Prostate gland (tissue), 2 donors: ENCODE measurements at regions not wholly inside any gene's neighbourhood (a gene's known extent, or its start where the extent isn't known, plus 50 kb on each side); places are given as distances from the start of the nearest gene placed in this dataset.

Experiments
- POLR2A ChIP-seq: fragments of 450-650 bp; IDR thresholded peaks from one replicate; pipeline ENCODE4 v1.6.1; 2016; ENCODE audit warnings: antibody characterized with exemption, mild to moderate bottlenecking
- TF ChIP-seq, protein P1 (sequence below), 4 experiments: fragments of 200-600 bp in 2 of 4; fragments of 450-650 bp in 2 of 4; sonication (generic) in 2 of 4; IDR thresholded peaks; 1 replicate in 3 of 4; 2 replicates in 1 of 4; pipeline ENCODE4 v1.5.1; 2016 to 2019; ENCODE audit warnings: antibody characterized with exemption in 4 of 4, mild to moderate bottlenecking in 2 of 4, moderate library complexity in 2 of 4

DNA sequence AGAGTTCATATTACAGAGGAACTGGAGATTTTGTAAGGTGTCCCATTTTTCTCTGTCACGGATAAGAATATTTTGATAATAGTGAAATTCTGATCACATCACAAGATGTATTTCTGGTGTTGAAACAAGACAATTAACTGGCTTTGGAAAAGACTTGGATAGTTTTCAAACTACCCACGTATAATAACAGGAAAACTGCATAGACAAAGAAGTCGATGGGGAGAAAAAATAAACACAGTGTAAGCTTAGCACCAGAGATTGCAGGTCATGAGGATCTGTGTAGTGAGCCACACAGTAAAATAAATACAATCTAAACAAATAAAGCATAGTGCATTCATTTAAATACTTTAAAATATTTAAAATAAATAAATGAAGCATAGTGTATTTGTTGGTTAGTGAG, 452.3 kb upstream of the ADAMTS5 start:
- TF ChIP-seq, protein P1, sequence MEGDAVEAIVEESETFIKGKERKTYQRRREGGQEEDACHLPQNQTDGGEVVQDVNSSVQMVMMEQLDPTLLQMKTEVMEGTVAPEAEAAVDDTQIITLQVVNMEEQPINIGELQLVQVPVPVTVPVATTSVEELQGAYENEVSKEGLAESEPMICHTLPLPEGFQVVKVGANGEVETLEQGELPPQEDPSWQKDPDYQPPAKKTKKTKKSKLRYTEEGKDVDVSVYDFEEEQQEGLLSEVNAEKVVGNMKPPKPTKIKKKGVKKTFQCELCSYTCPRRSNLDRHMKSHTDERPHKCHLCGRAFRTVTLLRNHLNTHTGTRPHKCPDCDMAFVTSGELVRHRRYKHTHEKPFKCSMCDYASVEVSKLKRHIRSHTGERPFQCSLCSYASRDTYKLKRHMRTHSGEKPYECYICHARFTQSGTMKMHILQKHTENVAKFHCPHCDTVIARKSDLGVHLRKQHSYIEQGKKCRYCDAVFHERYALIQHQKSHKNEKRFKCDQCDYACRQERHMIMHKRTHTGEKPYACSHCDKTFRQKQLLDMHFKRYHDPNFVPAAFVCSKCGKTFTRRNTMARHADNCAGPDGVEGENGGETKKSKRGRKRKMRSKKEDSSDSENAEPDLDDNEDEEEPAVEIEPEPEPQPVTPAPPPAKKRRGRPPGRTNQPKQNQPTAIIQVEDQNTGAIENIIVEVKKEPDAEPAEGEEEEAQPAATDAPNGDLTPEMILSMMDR (IDR thresholded peaks at IDR 0.05) = no peak
- TF ChIP-seq POLR2A = no peak
